Tibial nerve (tissue), 4 donors: ENCODE measurements at regions not wholly inside any gene's neighbourhood (a gene's known extent, or its start where the extent isn't known, plus 50 kb on each side); places are given as distances from the start of the nearest gene placed in this dataset.

Experiments used
- EP300 ChIP-seq, 2 donors: sonication (generic); formaldehyde crosslinking; IDR thresholded peaks; one replicate each; pipeline ENCODE4 v1.6.1; 2017; ENCODE audit warnings: antibody characterized with exemption in 2 of 2, mild to moderate bottlenecking in 1 of 2
- POLR2A ChIP-seq, 2 donors: fragments of 450-650 bp; IDR thresholded peaks; one replicate each; pipeline ENCODE4 v1.6.1; 2017; ENCODE audit warnings: antibody characterized with exemption in 2 of 2, mild to moderate bottlenecking in 2 of 2, moderate library complexity in 2 of 2
- TF ChIP-seq, protein P1 (sequence below), 5 experiments: fragments of 200-600 bp in 3 of 5; fragments of 450-650 bp in 2 of 5; sonication (generic) in 3 of 5; IDR thresholded peaks; one replicate each; pipeline ENCODE4 v1.5.1; 2016 to 2019; ENCODE audit warnings: antibody characterized with exemption in 5 of 5, mild to moderate bottlenecking in 3 of 5, moderate library complexity in 2 of 5

DNA sequence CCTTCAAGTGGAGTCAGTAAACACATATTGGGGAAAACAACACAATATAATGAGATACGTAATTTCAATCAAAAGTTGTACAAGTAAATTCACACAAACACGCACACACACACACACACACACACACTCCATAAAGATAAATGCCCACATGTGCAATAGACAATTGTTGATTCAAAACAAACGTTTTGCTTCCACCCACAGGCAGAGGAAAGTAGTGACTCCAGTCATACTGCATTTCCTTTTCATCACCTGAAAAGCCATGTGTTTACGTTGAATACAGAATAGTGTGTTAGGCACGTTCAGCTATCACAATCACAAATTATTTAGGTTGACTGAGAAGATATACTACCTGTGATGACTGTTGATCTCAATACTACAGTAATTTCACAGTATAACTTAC is 443.8 kb upstream of the MANEA start:
- no peak for TF ChIP-seq POLR2A (IDR thresholded peaks at IDR 0.05)
- TF ChIP-seq, protein P1, sequence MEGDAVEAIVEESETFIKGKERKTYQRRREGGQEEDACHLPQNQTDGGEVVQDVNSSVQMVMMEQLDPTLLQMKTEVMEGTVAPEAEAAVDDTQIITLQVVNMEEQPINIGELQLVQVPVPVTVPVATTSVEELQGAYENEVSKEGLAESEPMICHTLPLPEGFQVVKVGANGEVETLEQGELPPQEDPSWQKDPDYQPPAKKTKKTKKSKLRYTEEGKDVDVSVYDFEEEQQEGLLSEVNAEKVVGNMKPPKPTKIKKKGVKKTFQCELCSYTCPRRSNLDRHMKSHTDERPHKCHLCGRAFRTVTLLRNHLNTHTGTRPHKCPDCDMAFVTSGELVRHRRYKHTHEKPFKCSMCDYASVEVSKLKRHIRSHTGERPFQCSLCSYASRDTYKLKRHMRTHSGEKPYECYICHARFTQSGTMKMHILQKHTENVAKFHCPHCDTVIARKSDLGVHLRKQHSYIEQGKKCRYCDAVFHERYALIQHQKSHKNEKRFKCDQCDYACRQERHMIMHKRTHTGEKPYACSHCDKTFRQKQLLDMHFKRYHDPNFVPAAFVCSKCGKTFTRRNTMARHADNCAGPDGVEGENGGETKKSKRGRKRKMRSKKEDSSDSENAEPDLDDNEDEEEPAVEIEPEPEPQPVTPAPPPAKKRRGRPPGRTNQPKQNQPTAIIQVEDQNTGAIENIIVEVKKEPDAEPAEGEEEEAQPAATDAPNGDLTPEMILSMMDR (IDR thresholded peaks at IDR 0.05) = no peak
- TF ChIP-seq EP300 (IDR thresholded peaks at IDR 0.05) = no peak
